Inflammatory macrophage (primary cell): ENCODE measurements at regions not wholly inside any gene's neighbourhood (a gene's known extent, or its start where the extent isn't known, plus 50 kb on each side); places are given as distances from the start of the nearest gene placed in this dataset.

Experiments used
- DNase-seq, 2 donors: peaks; one replicate each; pipeline ENCODE4 v3.0.0-alpha.2; 2020 to 2022

GRCh38 chr4:17096692-17097091 lies 198.2 kb upstream of the LDB2 start:
- no peak for DNase-seq

GRCh38 chr4:17095771-17096170 lies 197.3 kb upstream of the LDB2 start:
- no peak for DNase-seq

DNA sequence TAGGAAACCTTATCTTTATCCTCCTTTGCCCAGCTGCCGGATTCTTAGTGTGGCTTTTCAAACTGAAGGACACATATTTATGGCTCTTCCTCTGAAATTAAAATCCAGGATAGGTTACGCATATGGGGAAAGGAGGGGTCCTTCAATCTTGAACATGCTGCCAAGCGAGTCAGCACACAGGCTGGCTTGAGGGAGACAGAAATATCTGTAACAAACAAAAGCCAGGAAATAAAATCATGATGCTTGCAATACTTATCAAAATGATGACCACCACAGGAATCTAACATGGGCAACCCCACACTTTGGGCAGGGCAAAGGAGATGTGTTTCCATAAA lies 196.4 kb upstream of the LDB2 start:
- DNase-seq = no peak

DNA sequence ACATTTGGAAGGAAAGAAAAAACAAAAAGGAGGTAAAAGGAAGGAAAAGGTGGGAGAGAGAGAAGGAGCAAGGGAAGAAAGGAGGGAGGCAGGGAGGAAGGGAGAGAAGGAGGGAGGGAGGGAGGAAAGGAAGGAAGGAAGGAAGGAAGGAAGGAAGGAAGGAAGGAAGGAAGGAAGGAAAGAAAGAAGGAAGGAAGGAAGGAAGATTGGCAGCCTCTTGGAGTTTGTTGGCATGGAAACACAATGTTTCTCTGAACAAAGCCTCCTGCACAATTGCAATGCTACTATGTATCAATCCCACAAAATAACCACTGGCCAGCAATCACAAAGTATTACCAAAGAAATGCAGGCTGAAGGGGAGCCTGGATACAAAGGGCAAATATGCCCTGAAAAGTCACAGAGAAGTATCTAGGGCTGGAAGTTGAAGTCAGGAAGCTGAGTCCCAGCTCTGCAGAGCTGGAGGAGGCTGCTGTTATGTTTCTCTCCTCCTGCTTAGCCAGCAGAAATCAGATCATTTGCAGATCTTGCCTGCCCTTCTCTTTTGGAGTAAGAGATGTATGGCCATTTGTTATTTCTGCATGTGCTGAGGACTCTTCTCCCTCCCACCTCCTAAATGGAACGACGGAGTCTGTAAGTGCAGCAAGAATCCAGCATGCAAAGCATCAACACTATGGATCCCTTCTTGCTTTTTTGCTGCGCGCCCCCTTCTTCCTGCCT lies 195.9 kb upstream of the LDB2 start:
- no peak for DNase-seq

- DNase-seq = no peak
Measured at GRCh38 chr4:17093481-17093880, 195.0 kb upstream of the LDB2 start.

- no peak for DNase-seq
Measured at GRCh38 chr4:17092736-17093437, 194.4 kb upstream of the LDB2 start.

- no peak for DNase-seq
Measured at GRCh38 chr4:17091104-17091503, 192.7 kb upstream of the LDB2 start.

DNA sequence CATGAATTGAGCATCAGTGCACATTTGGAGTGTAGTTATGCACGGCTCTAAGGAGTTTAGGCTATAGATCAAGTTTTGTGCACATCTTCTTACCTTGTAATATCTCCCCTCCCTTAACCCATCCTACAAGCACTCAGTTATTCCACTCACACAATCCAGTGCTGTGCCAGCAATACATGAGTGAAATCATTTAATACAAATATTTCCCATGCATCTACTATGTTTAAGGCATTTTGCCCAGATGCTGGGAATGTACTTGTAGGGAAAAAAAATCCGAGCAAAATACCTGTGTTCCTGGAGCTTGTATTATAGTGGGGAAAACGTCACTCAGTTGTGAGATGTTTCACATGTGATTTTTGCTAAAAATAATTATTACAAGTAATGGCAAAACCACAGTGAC lies 191.6 kb upstream of the LDB2 start:
- no peak for DNase-seq

DNA sequence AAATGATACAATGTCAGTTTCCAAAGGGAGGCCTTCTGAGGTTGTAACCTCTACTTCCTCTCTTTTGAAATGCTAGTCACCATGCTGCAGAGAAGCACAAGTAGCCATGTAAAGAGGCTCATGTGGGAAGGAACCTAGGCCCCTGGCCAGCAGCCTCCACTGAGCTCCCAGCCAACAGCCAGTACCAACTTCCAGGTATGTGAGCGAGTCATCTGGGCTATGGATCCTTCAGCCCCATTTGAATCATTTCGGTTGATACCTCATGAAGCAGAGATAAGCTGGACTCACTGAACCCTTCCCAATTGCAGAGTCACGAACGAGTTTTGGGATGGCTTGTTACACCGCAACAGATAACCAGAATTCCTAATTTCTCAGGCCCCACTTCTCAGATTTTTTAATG lies 187.0 kb upstream of the LDB2 start:
- DNase-seq = no peak

DNA sequence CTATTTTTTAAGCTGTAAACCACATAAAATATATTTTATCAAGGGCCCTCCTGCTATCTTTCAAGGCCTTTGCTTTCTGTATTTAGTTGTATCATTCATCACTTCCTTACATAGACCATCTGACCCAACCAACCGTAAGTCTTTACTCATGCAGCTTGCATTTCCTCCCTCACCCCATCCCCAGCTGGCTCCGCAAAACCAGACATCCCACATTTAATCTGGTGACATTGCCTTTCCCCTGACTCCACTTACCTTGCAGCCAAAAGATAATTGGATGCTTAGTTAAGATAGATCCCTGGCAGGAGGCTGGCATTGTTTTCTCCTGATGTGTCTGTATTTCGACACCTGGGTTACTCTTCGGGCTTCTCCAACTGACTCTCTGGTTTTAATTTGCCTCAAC lies 183.7 kb upstream of the LDB2 start:
- no peak for DNase-seq

DNA sequence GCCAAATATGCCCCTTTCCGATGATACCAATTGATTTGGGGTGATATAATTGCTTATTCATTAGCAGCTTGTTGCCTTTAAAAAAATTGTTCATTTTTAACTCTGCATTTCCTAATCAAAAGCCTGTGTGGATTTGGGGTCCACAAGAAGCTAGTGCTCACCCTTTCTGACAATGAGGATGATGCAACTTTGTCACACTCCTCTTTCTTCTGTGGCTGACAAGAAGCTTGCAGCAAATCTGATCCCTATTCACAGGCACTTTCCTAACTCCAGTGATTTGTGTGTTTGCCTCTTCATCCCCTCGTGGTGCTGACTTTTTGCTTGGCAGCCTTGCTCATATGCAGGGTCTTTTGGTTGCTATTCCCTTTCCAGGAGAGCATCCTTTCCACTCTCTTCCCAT lies 182.7 kb upstream of the LDB2 start:
- no peak for DNase-seq

- no peak for DNase-seq
Measured at GRCh38 chr4:17077105-17077504, 178.7 kb upstream of the LDB2 start.

DNA sequence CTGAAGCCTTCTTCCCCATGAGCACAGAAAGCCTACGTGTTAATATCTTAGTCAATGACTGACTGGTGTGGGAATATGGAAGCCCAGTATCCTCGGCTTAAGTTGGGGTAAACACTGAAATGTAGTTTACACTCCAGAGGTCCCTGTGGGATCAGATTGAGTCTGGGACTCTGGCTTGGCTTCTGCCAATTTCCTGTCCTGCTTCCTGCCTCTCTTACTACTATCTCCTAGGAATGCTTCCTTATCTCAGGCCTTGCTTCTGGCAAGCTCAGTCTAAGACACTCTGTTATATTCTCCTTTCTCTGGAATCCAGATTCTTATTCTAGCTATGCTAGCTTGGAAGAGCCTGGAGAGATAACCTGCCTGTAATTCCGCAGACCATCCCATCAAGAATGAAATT lies 174.0 kb upstream of the LDB2 start:
- no peak for DNase-seq

DNA sequence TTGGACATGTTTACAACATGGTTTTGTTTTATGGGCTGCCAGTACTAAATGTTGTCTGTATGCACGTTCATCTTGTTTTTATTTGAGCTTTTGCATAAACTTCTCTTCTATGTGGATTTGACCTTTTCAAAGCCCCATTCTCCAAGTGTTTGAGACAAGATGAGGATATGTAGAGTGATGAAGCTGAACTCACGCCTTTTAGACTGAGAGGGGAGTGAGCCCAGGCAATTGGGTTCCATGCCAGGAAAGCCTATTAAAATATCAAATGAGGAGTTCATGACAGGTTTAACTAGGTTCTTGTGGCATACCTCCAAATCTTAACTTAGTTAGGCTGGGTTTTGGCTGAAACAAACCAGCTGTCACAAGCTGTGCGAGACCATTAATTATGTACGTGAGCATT lies 170.4 kb upstream of the LDB2 start:
- no peak for DNase-seq

- no peak for DNase-seq
Measured at GRCh38 chr4:17068392-17068791, 169.9 kb upstream of the LDB2 start.

DNA sequence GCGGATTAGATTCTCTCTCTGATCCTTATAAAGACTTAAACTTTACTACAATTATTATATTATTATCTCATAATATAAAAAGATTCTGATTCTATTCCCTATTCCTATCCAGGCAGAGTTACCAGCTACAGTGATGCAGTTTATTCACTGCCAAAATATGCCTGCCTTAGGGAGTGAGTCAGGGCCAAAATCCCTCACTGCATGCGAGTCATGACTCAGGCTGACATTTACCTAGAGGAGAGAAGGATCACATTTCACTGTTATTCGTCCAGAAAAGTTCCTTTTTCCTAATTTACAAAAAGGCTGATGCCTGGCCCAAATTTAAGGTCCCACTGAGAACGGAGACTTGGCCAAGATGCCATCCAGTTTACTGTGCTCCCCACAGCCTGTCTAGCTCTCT lies 168.5 kb upstream of the LDB2 start:
- no peak for DNase-seq

DNA sequence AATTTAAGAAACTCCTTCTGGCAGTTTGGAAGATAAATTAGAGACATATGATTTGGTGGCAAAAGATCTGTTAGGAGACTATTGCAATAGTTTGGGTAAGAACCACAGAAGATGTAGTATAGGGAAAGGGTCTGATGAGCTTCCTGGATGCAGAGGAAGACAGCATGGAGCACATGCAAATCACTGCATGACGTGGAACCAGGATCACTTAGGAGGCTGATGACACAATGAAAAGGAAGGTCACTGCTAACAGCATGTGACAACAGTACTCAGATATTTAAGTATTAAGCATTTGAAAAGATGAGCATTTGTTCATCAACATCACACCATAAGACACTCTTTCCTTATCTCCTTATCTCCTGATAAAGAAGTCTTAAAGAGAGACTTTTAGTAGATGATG lies 167.8 kb upstream of the LDB2 start:
- DNase-seq = no peak

DNA sequence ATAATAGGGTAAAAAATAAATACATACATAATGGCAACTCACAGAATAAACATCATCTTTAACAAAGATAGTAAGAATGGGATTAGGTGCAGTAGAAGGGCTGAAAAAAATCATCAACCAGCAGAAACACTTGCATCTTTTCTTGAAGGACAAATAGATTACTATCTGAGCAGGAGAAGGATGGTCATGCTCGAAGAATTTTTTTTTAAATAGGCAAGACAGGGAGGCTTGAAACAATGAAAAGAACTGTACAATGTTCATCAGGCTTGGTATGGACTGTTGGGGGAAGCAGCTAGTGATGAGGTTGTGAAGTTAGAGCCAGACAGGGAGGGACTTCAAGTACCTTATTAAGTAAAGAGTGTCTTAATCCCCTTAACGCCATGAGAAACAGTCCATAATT lies 167.4 kb upstream of the LDB2 start:
- DNase-seq = no peak

- DNase-seq = no peak
Measured at GRCh38 chr4:17064959-17065358, 166.5 kb upstream of the LDB2 start.

GRCh38 chr4:17063888-17064287 lies 165.4 kb upstream of the LDB2 start:
- no peak for DNase-seq

DNA sequence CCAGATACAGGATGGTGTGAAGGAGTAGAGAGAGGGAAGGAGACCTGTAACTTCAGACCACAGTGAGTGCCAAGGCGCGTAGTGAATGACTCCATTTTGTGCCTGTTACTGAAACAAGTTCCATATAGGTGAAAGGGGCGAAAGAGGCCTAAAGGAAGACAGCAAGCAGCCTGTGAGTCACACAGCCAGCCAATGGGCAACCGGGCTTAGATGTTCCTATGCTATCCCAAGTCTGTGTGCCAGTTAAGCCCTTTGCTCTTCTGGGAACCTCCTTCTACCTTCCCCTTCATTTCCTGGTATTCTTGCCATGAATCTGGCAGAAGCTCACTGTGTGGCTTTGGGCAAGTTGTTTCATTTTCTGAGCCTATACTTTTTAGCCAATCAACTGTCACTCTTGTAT lies 161.8 kb upstream of the LDB2 start:
- no peak for DNase-seq

GRCh38 chr4:17058916-17059741 lies 160.7 kb upstream of the LDB2 start:
- no peak for DNase-seq

GRCh38 chr4:17058536-17058915 lies 160.1 kb upstream of the LDB2 start:
- no peak for DNase-seq

DNA sequence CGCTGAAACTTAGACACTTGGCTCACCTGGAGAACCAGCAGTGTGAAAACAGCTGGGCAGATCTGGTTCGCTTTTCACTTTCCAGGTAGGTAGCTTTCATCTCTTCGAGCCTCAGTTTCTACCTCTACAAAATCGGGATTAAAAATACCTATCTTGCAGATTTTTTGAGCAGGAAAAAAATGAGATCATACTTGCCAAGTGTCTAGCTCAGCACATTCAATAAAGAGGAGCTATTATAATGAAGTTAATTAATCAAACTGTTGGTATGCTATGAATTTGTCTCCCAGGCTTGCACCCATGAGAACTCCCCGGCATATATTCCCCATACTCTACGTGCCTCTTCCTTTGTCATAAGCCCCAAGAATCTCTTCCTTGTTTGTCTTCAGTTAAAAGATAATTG lies 158.6 kb upstream of the LDB2 start:
- DNase-seq = no peak
